Uterus (tissue), 2 donors: ENCODE measurements at regions not wholly inside any gene's neighbourhood (a gene's known extent, or its start where the extent isn't known, plus 50 kb on each side); places are given as distances from the start of the nearest gene placed in this dataset.

Source experiments
- CTCF ChIP-seq, 4 experiments: fragments of 200-600 bp in 2 of 4; fragments of 450-650 bp in 2 of 4; sonication (generic) in 2 of 4; IDR thresholded peaks; one replicate each; pipeline ENCODE4 v1.5.1; 2016 to 2019; ENCODE audit warnings: antibody characterized with exemption in 4 of 4, mild to moderate bottlenecking in 2 of 4, moderate library complexity in 1 of 4
- POLR2A ChIP-seq, 2 donors: fragments of 450-650 bp; IDR thresholded peaks; one replicate each; pipeline ENCODE4 v1.6.1; 2016; ENCODE audit warnings: antibody characterized with exemption in 2 of 2, mild to moderate bottlenecking in 1 of 2, moderate library complexity in 1 of 2

GRCh38 chr10:10777279-10777678, 240.4 kb upstream of the CELF2 start:
- no peak for TF ChIP-seq POLR2A (IDR thresholded peaks at IDR 0.05)
- TF ChIP-seq CTCF (IDR thresholded peaks at IDR 0.05), result no peak
